Thoracic aorta (tissue), 2 donors: ENCODE measurements at regions not wholly inside any gene's neighbourhood (a gene's known extent, or its start where the extent isn't known, plus 50 kb on each side); places are given as distances from the start of the nearest gene placed in this dataset.

Source experiments
- ATAC-seq: fragments of 150-250 bp; one replicate; pipeline ENCODE4 v1.8.0; 2017; ENCODE audit warnings: low read depth; ENCODE audit not compliant: insufficient number of reproducible peaks, low FRiP score
- DNase-seq: peaks from one replicate; pipeline ENCODE4 v3.0.0-alpha.2; 2020; ENCODE audit warnings: low spot score
- H3K27ac ChIP-seq, 2 donors: fragments of 200-600 bp; sonication (generic); 1 replicate in 1 of 2; 2 replicates in 1 of 2; pipeline ENCODE4 v1.5.1; 2016; ENCODE audit warnings: mild to moderate bottlenecking in 2 of 2, moderate library complexity in 2 of 2
- H3K27me3 ChIP-seq: fragments of 200-600 bp; sonication (generic); replicated peaks from 2 replicates; pipeline ENCODE4 v1.6.0; 2016; ENCODE audit warnings: mild to moderate bottlenecking; ENCODE audit not compliant: insufficient read depth
- H3K36me3 ChIP-seq: fragments of 200-600 bp; sonication (generic); one replicate; pipeline ENCODE4 v1.5.1; 2016
- H3K4me1 ChIP-seq, 2 donors: fragments of 200-600 bp; sonication (generic); 1 replicate in 1 of 2; 2 replicates in 1 of 2; pipeline versions ENCODE4 v1.5.1 to v1.6.0; 2016; ENCODE audit warnings: low read depth in 2 of 2, mild to moderate bottlenecking in 1 of 2; ENCODE audit not compliant: control insufficient read depth in 1 of 2
- H3K4me3 ChIP-seq: fragments of 200-600 bp; sonication (generic); 2 replicates; pipeline ENCODE4 v1.5.1; 2016; ENCODE audit warnings: mild to moderate bottlenecking
- H3K9me3 ChIP-seq: fragments of 200-600 bp; sonication (generic); 2 replicates; pipeline ENCODE4 v1.5.1; 2016
- CTCF ChIP-seq: fragments of 200-600 bp; sonication (generic); IDR thresholded peaks from one replicate; pipeline ENCODE4 v1.5.1; 2019; ENCODE audit warnings: antibody characterized with exemption

- no peak overlapping the region for H3K4me3 ChIP-seq
- no peak for DNase-seq
- ATAC-seq: no peak
- H3K9me3 ChIP-seq: no peaks in the 10 kb centered on the region
- H3K4me1 ChIP-seq: no peaks in the 10 kb centered on the region
- no peak overlapping the region for H3K27ac ChIP-seq
- no peaks in the 10 kb centered on the region for H3K36me3 ChIP-seq
- H3K27me3 ChIP-seq: no peaks in the 10 kb centered on the region
- TF ChIP-seq CTCF: no peak
These were observed 183.7 kb downstream of the FGFR2 start for GRCh38 chr10:121414366-121415062.

DNA sequence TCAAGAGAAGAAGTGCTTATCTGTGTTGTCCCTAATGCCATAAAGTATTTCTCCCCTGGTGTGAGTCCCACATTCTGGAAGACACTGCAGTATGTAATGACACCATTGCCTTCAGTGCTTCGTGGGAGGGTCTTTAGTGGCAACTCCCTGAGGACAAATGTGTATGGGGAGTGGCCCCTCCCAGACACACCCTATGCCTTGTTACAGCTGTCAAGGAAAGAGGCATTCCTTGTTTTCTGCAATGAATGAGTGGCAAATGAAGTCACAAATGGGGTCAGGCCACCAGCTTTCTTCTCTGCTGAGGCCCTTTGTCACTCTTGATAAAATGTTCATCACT is 183.2 kb downstream of the FGFR2 start:
- H3K4me3 ChIP-seq: no peak overlapping the region
- DNase-seq (no peak), ATAC-seq (no peak)
- no peaks in the 10 kb centered on the region for H3K36me3 ChIP-seq
- no peaks in the 10 kb centered on the region for H3K4me1 ChIP-seq
- no peaks in the 10 kb centered on the region for H3K27me3 ChIP-seq
- H3K9me3 ChIP-seq: no peaks in the 10 kb centered on the region
- TF ChIP-seq CTCF: no peak
- no peak overlapping the region for H3K27ac ChIP-seq

DNA sequence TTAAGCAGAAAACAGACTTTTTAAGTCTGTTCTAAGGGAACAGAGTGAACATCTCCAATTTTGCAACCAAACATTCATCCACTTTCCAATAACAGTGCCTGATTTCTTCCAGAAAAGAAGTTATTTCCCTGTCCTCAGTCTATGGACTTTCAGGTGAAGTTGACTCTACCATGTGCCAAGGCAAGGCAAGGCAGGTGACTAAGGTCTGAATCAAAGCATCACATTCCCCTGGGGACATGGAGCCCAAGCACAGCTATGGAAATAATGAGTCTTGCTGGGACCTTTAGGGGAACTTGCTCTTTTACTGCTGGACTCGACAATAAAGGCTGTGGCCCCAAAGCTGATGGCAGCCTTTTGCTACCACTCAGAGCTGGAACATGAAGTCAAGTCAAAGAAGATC is 182.2 kb downstream of the FGFR2 start:
- H3K4me1 ChIP-seq: no peaks in the 10 kb centered on the region
- H3K36me3 ChIP-seq: no peaks in the 10 kb centered on the region
- no peaks in the 10 kb centered on the region for H3K27me3 ChIP-seq
- DNase-seq (no peak), ATAC-seq (no peak)
- no peak overlapping the region for H3K27ac ChIP-seq
- TF ChIP-seq CTCF: no peak
- no peak overlapping the region for H3K4me3 ChIP-seq
- no peaks in the 10 kb centered on the region for H3K9me3 ChIP-seq

DNA sequence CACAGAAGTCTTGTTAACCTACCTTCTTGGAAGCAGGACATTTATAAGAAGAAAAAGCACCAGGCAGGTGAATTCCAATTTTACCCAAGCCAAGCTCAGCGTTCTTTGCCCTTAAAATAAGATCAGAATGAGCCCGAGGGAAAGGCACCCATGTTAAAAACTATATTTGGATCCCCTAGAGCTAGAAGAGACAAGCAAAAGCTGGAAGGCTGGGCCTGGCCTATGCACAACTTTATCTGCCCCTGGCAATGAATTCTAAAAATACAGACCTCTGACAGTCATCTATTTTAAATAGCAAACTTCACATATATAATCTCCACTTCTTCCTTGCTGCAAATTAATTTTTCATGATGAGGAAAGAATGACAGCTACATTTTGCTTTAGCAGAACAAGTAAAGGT is 180.9 kb downstream of the FGFR2 start:
- DNase-seq (no peak), ATAC-seq (no peak)
- Histone ChIP-seq H3K4me1 (no peaks in the 10 kb centered on the region), H3K27me3 (no peaks in the 10 kb centered on the region), H3K4me3 (no peak overlapping the region), H3K27ac (no peak overlapping the region), H3K9me3 (no peaks in the 10 kb centered on the region), H3K36me3 (no peaks in the 10 kb centered on the region)
- TF ChIP-seq CTCF: no peak

- Histone ChIP-seq H3K27ac (no peak overlapping the region), H3K4me3 (no peak overlapping the region), H3K36me3 (no peaks in the 10 kb centered on the region), H3K4me1 (no peaks in the 10 kb centered on the region), H3K9me3 (no peaks in the 10 kb centered on the region), H3K27me3 (no peaks in the 10 kb centered on the region)
- ATAC-seq (no peak), DNase-seq (no peak)
- TF ChIP-seq CTCF: no peak
These were observed 180.0 kb downstream of the FGFR2 start for GRCh38 chr10:121418126-121418777.
